SK-N-SH (cell line): ENCODE measurements at regions not wholly inside any gene's neighbourhood (a gene's known extent, or its start where the extent isn't known, plus 50 kb on each side); places are given as distances from the start of the nearest gene placed in this dataset.
"Not testable (repeated sequence)": the region's sequence is repeated elsewhere in the genome, so short reads cannot be mapped to it uniquely, and the experiment has no call there.

Experiments used
- CHD2 ChIP-seq: fragments of 150-350 bp; IDR thresholded peaks from 2 replicates; pipeline ENCODE4 v1.6.1; 2018; ENCODE audit warnings: low read length; ENCODE audit not compliant: partially characterized antibody
- ELF1 ChIP-seq: IDR thresholded peaks from 2 replicates; pipeline ENCODE4 v1.4.0; 2012
- EP300 ChIP-seq, 2 experiments: IDR thresholded peaks; 2 replicates each; pipeline versions ENCODE4 v1.4.0 to v1.6.1; 2012; ENCODE audit warnings: borderline replicate concordance in 1 of 2, low read depth in 1 of 2, low read length in 1 of 2
- EZH2phosphoT487 ChIP-seq: fragments of 200-600 bp; sonication (generic); IDR thresholded peaks from 2 replicates; pipeline ENCODE4 v1.6.1; 2017; ENCODE audit warnings: low read depth, mixed run types, mild to moderate bottlenecking, antibody characterized with exemption, moderate library complexity, borderline replicate concordance
- FOXM1 ChIP-seq: IDR thresholded peaks from 2 replicates; pipeline ENCODE4 v1.4.0; 2012; ENCODE audit warnings: low read depth, mild to moderate bottlenecking
- GATA2 ChIP-seq: sonication (generic); formaldehyde crosslinking; IDR thresholded peaks from 2 replicates; pipeline ENCODE4 v1.5.0; 2020; ENCODE audit warnings: mild to moderate bottlenecking, missing genetic modification reagents
- POLR2AphosphoS5 ChIP-seq: IDR thresholded peaks from 2 replicates; pipeline ENCODE4 v1.6.1; 2012; ENCODE audit warnings: low read depth, low read length
- RFX5 ChIP-seq: IDR thresholded peaks from 2 replicates; pipeline ENCODE4 v1.6.1; 2012; ENCODE audit warnings: mild to moderate bottlenecking, improper control_type of control experiment, low read length
- RXRA ChIP-seq: IDR thresholded peaks from 2 replicates; pipeline ENCODE4 v1.4.0; 2012; ENCODE audit warnings: low read depth, mild to moderate bottlenecking, borderline replicate concordance
- TAF1 ChIP-seq: IDR thresholded peaks from 2 replicates; pipeline ENCODE4 v1.6.1; 2012; ENCODE audit warnings: low read depth, mild to moderate bottlenecking, low read length, moderate library complexity, borderline replicate concordance
- USF2 ChIP-seq: fragments of 150-350 bp; IDR thresholded peaks from 2 replicates; pipeline ENCODE4 v1.6.1; 2017; ENCODE audit warnings: antibody characterized with exemption, low read length, low read depth, borderline replicate concordance
- TF ChIP-seq, protein P1 (sequence below): fragments of 200-600 bp; sonication (generic); IDR thresholded peaks from 2 replicates; pipeline ENCODE4 v1.6.1; 2017; ENCODE audit warnings: antibody characterized with exemption, mild to moderate bottlenecking, moderate library complexity
- TF ChIP-seq, protein P2 (sequence below): IDR thresholded peaks from 2 replicates; pipeline ENCODE4 v1.4.0; 2012; ENCODE audit warnings: low read depth

DNA sequence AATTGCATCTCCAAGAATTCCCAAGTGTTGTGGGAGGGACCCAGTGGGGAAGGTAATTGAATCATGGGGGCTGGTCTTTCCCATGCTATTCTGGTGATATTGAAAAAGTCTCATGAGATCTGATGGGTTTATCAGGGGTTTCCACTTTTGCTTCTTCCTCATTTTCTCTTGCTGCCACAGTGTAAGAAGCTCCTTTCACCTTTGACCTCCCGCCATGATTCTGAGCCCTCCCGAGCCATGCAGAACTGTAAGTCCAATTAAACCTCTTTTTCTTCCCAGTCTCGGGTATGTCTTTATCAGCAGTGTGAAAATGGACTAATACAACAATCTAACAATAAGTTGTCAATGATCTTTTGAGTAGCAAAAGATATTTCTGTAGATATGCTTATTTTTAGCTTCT, 338.1 kb upstream of the GALNTL6 start:
- not testable (repeated sequence) for TF ChIP-seq RFX5; EP300 (IDR thresholded peaks at IDR 0.05; ENCODE audit: borderline replicate concordance in 1 of 2, low read depth in 1 of 2, low read length in 1 of 2); ELF1; USF2; CHD2; RXRA; POLR2AphosphoS5; TAF1; FOXM1; EZH2phosphoT487; GATA2
- TF ChIP-seq, protein P1, sequence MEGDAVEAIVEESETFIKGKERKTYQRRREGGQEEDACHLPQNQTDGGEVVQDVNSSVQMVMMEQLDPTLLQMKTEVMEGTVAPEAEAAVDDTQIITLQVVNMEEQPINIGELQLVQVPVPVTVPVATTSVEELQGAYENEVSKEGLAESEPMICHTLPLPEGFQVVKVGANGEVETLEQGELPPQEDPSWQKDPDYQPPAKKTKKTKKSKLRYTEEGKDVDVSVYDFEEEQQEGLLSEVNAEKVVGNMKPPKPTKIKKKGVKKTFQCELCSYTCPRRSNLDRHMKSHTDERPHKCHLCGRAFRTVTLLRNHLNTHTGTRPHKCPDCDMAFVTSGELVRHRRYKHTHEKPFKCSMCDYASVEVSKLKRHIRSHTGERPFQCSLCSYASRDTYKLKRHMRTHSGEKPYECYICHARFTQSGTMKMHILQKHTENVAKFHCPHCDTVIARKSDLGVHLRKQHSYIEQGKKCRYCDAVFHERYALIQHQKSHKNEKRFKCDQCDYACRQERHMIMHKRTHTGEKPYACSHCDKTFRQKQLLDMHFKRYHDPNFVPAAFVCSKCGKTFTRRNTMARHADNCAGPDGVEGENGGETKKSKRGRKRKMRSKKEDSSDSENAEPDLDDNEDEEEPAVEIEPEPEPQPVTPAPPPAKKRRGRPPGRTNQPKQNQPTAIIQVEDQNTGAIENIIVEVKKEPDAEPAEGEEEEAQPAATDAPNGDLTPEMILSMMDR, result not testable (repeated sequence)
- TF ChIP-seq, protein P2, sequence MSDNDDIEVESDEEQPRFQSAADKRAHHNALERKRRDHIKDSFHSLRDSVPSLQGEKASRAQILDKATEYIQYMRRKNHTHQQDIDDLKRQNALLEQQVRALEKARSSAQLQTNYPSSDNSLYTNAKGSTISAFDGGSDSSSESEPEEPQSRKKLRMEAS, result not testable (repeated sequence)
